Activated CD4-positive, CD25-positive, alpha-beta regulatory T cell treated with anti-CD3 and anti-CD28 coated beads, Interleukin-2, amount 50 U/mL, for 24 hours (primary cell): ENCODE measurements at regions not wholly inside any gene's neighbourhood (a gene's known extent, or its start where the extent isn't known, plus 50 kb on each side); places are given as distances from the start of the nearest gene placed in this dataset.
"Not testable (repeated sequence)": the region's sequence is repeated elsewhere in the genome, so short reads cannot be mapped to it uniquely, and the experiment has no call there.

Experiments used
- ATAC-seq, 2 donors: fragments of 150-1000 bp; cut with Tn5 transposase; one replicate each; pipeline ENCODE4 v1.10.0; 2021; ENCODE audit warnings: mild to moderate bottlenecking in 1 of 2, moderate library complexity in 1 of 2

DNA sequence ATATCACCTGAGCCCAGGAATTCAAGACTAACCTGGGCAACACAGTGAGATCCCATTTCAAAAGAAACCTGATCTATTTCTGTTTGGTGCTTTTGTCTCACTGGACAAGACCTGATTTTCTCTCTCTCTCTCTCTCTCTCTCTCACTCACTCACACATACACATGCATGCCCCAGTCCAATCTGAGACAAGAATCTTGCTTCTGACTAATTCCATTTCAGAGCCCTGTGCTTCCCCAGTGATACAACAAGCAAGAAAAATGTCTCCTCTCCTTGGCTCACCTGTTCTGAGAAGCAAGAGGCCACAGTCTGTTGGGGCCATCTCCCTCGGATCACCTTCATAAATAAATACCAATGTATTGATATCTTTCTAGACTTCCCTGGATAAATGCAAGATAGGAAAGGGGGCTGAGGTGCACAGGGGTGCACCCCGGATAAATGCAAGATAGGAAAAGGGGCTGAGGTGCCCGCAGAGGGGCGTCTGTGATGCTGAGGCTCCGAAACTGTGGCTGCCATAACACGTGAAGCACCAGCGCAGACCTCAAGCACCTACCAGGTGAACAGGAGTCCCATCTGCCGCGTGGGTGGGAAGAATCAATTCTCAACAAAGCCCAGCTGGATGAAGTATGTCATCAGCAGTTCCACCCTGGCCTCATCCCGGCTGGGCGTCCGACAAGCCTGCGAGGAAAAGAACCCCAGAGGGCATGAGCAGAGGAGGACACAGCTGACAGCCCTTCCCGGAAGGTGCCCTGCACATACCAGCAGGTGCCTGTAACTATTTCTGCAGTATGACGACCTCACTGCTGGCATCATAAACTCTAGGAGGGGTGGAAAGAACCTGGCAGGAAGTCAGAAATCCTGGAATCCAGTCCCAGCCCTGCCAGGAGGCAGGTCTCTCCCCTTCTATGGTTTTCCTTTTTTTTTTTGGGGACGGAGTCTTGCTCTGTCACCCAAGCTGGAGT is 280.0 kb downstream of the GOLGA6L6 start:
- not testable (repeated sequence) for ATAC-seq

DNA sequence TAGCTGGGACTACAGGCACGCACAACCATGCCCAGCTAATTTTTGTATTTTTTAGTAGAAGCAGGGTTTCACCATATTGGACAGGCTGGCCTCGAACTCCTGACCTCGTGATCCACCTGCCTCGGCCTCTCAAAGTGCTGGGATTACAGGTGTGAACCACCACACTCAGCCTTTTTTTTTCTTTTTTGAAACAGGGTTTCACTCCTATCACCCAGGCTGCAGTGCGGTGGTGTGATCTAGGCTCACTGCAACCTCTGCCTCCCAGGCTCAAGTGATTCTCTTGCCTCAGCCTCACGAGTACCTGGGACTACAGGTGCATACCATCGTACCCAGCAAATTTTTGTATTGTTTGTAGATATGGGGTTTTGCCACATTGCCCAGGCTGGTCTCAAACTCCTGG is 280.9 kb downstream of the GOLGA6L6 start:
- ATAC-seq: not testable (repeated sequence)

DNA sequence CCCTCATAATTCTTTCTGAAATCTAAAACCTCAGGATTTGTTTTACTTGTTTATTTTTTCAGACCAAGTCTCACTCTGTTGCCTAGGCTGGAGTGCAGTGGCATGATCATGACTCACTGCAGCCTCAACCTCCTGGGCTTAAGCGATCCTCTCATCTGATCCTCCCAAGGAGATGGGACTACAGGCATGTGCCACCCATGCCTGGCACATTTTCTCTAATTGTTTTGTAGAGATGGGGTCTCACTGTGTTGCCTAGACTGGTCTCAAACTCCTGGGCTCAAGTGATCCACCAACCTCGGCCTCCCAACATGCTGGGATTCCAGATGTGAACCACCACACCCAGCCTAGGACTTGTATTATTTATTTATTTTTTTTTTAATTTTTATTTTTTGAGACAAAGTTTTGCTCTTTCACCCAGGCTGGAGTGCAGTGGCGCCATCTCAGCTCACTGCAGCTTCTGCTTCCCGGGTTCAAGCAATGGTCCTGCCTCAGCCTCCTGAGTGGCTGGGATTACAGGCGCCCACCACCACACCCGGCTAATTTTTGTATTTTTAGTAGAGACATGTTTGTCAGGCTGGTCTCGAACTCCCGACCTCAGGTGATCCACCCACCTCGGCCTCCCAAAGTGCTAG is 281.9 kb downstream of the GOLGA6L6 start:
- not testable (repeated sequence) for ATAC-seq

GRCh38 chr15:20256394-20256793 is 285.2 kb downstream of the GOLGA6L6 start:
- ATAC-seq: not testable (repeated sequence)

- ATAC-seq: not testable (repeated sequence)
Observed at GRCh38 chr15:20255641-20256040, 286.0 kb downstream of the GOLGA6L6 start.

- ATAC-seq: not testable (repeated sequence)
Observed at GRCh38 chr15:20253047-20253615, 288.5 kb downstream of the GOLGA6L6 start.

- ATAC-seq: not testable (repeated sequence)
Observed at GRCh38 chr15:20252040-20252439, 289.6 kb downstream of the GOLGA6L6 start.

DNA sequence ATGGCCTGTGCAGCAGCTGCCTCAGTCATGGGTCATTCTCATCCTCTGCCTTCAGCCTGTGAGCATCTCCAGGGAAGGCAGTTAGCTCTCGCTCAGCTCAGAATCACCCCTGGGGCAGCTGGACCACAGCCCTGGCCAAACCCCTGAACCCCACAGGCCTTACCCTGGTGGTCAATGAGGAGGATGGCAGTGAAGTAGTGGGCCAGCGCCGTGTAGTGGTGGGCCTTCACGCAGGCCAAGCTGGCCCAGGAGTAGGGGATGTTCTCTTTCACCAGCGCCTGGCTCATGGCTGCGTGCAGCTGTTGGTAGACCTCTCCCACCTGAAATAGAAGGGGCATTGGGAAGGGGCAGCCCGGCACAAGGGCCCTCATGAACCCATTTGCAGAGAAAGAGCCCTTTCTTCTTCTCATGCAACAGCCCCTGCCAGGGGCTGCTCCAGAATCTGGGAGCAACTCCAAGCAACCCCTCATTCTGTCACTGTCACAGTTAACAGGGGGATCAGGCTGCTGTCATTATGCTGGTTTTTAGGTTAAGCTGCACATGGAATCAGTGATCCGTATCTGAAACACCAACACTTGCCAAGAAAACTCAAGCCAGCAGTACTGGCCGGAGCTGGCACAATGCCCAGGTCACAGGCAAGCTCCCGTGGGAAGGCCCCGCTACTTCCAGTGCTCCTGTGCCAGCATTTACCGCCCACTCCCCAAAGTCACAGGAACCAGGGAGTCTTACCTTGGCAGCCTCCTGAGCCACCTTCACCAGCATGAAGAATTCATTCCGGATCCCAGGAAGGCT is 290.2 kb downstream of the GOLGA6L6 start:
- not testable (repeated sequence) for ATAC-seq

DNA sequence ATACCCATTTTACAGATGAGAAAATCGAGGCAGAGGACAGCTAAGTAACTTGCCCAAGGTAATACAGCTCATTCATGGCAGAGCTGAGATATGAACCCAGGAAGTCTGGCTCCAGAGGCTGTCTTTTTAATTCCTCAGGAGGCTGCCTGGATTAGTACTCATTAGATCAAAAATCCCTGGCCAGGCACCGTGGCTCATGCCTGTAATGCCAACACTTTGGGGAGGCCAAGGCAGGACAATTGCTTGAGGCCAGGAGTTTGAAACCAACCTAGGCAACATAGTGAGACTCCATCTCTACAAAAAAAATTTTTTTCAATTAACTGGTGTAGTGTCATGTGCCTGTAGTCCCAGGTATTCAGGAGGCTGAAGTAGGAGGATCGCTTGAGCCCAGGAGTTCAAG is 291.4 kb downstream of the GOLGA6L6 start:
- ATAC-seq: not testable (repeated sequence)

- not testable (repeated sequence) for ATAC-seq
Observed at GRCh38 chr15:20249677-20249970, 292.0 kb downstream of the GOLGA6L6 start.

DNA sequence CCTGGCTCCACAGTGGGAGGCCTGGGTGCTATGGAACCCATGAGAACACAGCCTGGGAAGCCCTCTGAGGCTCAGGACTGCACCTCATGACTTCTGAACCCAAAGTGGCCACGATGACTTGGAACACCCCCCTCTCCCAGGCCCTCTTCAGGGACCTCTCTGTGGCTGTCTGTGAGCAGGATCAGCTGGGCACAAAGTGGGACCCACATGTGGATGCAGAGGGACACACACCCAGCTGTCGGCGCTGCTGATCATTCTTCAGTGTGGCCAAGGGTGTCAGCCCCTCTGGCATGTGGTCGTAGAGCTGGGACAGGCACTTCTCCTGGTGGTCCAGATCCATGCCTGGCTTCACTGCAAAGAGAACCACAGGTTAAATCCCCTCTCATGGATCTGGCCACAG is 293.2 kb downstream of the GOLGA6L6 start:
- not testable (repeated sequence) for ATAC-seq

GRCh38 chr15:20247137-20247536 is 294.5 kb downstream of the GOLGA6L6 start:
- ATAC-seq: not testable (repeated sequence)

- not testable (repeated sequence) for ATAC-seq
Observed at GRCh38 chr15:20246624-20247023, 295.0 kb downstream of the GOLGA6L6 start.

DNA sequence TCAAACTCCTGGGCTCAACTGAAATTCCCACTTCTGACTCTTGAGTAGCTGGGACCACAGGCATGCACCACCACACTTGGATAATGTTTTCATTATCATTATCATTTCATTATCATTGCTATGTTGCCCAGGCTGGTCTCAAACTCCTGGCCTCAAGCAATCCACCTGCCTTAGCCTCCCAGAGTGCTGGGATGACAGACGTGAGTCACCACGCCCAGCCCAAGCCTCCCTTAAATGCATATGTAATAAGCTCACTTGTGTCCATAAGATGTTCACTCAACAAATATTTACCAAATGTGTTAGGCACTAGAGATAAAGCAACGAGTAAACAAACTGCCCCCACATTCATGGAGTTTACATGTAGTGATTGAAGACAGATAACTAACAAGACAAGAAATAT is 295.7 kb downstream of the GOLGA6L6 start:
- ATAC-seq: not testable (repeated sequence)

DNA sequence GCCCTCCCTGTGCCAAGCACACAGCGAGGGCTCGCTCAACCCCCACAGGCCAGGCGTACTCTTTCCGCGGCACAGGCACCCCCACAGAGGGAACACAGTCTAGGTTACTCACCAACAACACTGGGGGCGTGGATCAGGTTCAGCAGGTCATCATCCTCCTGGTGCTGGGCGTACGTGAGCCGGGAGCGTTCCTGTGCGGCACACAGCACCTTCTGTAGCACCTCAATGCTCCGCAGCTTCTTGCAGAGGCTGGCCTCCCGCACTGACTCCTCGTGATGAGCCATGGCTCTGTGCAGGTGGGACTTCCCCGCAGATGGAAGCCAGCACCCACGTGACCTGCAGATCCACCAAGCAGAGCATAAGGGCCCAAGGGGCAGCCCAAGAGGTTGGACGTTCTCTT is 296.8 kb downstream of the GOLGA6L6 start:
- not testable (repeated sequence) for ATAC-seq

DNA sequence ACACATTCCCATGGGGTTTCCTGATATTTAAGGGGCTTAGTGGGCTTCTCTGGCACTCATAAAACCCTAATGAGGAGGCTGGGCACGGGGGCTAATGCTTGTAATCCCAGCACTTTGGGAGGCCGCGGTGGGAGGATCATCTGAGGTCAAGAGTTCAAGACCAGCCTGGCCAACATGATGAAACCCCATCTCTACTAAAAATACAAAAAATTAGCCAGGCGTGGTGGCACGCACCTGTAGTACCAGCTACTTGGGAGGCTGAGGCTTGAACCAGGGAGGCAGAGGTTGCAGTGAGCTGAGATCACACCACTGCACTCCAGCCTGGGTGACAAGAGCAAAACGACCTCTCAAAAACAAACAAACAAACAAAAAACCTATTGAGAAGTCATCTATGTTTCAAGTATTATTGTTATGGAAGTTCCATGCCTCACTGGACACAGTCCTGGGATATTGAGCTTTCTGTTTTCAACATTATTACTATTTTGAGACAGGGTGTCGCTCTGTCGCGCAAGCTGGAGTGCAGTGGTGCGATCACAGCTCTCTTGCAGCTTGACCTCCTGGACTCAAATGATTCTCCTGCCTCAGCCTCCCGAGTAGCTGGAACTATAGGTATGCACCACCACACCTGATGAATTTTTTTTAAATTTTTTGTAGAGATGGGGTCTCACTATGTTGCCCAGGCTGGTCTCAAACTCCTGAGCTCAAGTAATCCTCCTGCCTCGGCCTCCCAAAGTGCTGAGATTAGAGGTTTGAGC is 297.9 kb downstream of the GOLGA6L6 start:
- ATAC-seq: not testable (repeated sequence)

DNA sequence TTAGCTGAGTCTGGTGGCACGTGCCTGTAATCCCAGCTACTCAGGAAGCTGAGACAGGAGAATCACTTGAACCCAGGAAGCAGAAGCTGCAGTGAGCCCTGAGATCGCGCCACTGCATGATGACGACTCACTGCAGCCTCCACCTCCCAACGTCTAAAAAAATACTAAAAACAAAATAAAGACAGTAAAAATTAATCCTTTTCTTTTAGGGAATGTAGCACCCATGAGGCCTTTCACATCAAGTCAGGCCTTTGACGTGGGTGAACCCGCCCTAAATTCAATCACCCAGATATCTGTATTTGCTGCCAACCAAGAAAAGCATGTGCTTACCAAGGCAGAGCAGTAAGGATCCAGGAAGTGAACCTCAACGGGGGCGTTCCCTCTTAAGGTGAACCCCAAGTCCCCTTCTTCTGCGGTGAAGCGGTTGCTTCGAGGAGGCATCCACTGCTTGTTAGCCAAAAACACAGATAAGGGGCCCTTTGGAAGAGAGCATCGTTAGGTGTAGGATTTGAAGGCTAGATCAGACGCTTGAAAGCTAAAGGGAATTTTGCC is 301.2 kb downstream of the GOLGA6L6 start:
- not testable (repeated sequence) for ATAC-seq

- not testable (repeated sequence) for ATAC-seq
Observed at GRCh38 chr15:20239186-20239585, 302.4 kb downstream of the GOLGA6L6 start.

DNA sequence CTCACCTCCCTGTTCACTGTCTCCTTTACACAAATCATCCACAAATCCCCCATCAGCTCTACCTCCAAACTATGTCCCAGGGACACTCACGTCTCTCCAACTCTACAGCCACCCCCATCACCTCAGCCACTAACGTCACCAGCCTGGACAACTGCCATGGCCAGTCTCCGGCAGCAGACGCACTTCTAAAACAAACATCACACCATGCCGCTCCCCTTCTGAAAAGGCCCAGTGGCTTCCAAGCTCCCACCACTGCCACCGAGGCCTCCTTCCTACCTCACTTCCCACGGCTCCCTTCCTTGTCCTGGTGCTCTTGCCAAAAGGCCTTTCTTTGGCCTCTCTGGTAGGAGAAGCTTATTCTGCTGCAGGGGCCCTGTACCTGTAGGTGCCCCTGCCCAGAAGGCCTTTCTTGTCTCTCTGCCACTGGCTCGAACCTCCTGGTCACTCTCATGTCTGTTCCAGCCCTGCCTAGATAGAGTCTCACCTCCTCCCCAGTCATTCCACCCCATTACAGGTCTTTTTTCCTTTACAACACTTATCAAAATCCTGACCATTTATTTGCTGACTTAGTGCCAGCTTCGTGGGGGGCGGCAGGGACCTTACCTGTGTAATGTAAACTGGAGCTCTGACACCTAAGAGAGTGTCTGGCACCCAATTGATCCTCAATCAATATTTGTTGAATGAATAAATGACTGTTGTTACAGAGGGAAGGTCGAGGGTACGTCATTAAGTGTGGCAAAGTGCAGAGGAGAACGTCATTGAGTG is 304.2 kb downstream of the GOLGA6L6 start:
- ATAC-seq: not testable (repeated sequence)

- not testable (repeated sequence) for ATAC-seq
Observed at GRCh38 chr15:20235728-20236127, 305.9 kb downstream of the GOLGA6L6 start.
